SK-N-SH (cell line): ENCODE measurements at regions not wholly inside any gene's neighbourhood (a gene's known extent, or its start where the extent isn't known, plus 50 kb on each side); places are given as distances from the start of the nearest gene placed in this dataset.

ENCODE experiments used
- CTCF ChIA-PET: fragments of 300-600, 350-600 bp; formaldehyde crosslinking; extraction: SDS; loops from one replicate; lab custom pipeline; 2021; lab: Yijun Ruan, JAX
- POLR2A ChIA-PET: fragments of 350-600 bp; sonication (Branson Sonifier 250); formaldehyde crosslinking; extraction: SDS; loops from one replicate; lab custom pipeline; 2020; ENCODE audit warnings: antibody characterized with exemption, inconsistent platforms; lab: Yijun Ruan, JAX
- DNase-seq: peaks from one replicate; pipeline ENCODE4 v3.0.0; 2012
- H2AFZ ChIP-seq: fragments of 200-600 bp; sonication (generic); 2 replicates; pipeline ENCODE4 v1.8.1; 2016; ENCODE audit warnings: antibody characterized with exemption, mild to moderate bottlenecking, low read depth
- H3F3A ChIP-seq: fragments of 200-600 bp; sonication (generic); replicated peaks from 2 replicates; pipeline ENCODE3; 2016; ENCODE audit warnings: antibody characterized with exemption, mild to moderate bottlenecking; ENCODE audit not compliant: insufficient read depth
- H3K27ac ChIP-seq, 2 experiments: fragments of 200-500 bp in 1 of 2; fragments of 200-600 bp in 1 of 2; sonication (Bioruptor generic) in 1 of 2; sonication (generic), shearing (Covaris generic) in 1 of 2; 2 replicates each; pipeline versions ENCODE4 v1.5.1 to v1.6.1; 2014 to 2016; ENCODE audit warnings: low read depth in 2 of 2, inconsistent platforms in 1 of 2, low read length in 1 of 2, mild to moderate bottlenecking in 1 of 2, mixed read lengths in 1 of 2
- H3K27me3 ChIP-seq: fragments of 200-600 bp; sonication (generic), shearing (Covaris generic); 2 replicates; pipeline ENCODE4 v1.6.1; 2016; ENCODE audit warnings: mixed run types; ENCODE audit not compliant: insufficient read depth
- H3K36me3 ChIP-seq, 2 experiments: fragments of 200-500 bp in 1 of 2; fragments of 200-600 bp in 1 of 2; sonication (Bioruptor generic) in 1 of 2; sonication (generic) in 1 of 2; replicated peaks in 1 of 2; 2 replicates each; pipeline versions ENCODE3 to v1.5.1; 2014 to 2016; ENCODE audit warnings: low read length in 1 of 2, mild to moderate bottlenecking in 1 of 2; ENCODE audit not compliant: insufficient read depth in 2 of 2, control insufficient read depth in 1 of 2
- H3K4me1 ChIP-seq, 2 experiments: fragments of 200-500 bp in 1 of 2; fragments of 200-600 bp in 1 of 2; sonication (Bioruptor generic) in 1 of 2; sonication (generic), shearing (Covaris generic) in 1 of 2; 2 replicates each; pipeline versions ENCODE4 v1.5.1 to v1.6.1; 2014 to 2016; ENCODE audit warnings: low read depth in 1 of 2, low read length in 1 of 2, mixed run types in 1 of 2; ENCODE audit not compliant: insufficient read depth in 2 of 2, control insufficient read depth in 1 of 2
- H3K4me2 ChIP-seq: fragments of 200-600 bp; sonication (generic), shearing (Covaris generic); 2 replicates; pipeline ENCODE4 v1.6.1; 2017; ENCODE audit warnings: mixed run types
- H3K4me3 ChIP-seq, 2 experiments: fragments of 200-500 bp in 1 of 2; fragments of 200-600 bp in 1 of 2; sonication (Bioruptor generic) in 1 of 2; sonication (generic), shearing (Covaris generic) in 1 of 2; 2 replicates each; pipeline versions ENCODE4 v1.5.1 to v1.8.1; 2014 to 2016; ENCODE audit warnings: low read depth in 2 of 2, inconsistent platforms in 1 of 2, low read length in 1 of 2, mild to moderate bottlenecking in 1 of 2, mixed read lengths in 1 of 2, moderate library complexity in 1 of 2
- H3K79me2 ChIP-seq: fragments of 200-600 bp; sonication (generic); 2 replicates; pipeline ENCODE4 v1.8.1; 2017; ENCODE audit warnings: mild to moderate bottlenecking; ENCODE audit not compliant: insufficient read depth
- H3K9ac ChIP-seq: fragments of 200-600 bp; sonication (generic); 2 replicates; pipeline ENCODE4 v1.6.1; 2017; ENCODE audit warnings: mixed run types
- H3K9me2 ChIP-seq: fragments of 200-600 bp; sonication (generic); 2 replicates; pipeline ENCODE4 v1.6.1; 2017; ENCODE audit warnings: mixed run types
- H3K9me3 ChIP-seq: fragments of 200-600 bp; sonication (generic); 2 replicates; pipeline ENCODE4 v1.6.1; 2017; ENCODE audit warnings: mixed run types, mild to moderate bottlenecking, moderate library complexity
- H4K20me1 ChIP-seq: fragments of 200-600 bp; sonication (generic); 2 replicates; pipeline ENCODE4 v1.6.1; 2017; ENCODE audit warnings: mild to moderate bottlenecking, mixed run types; ENCODE audit not compliant: insufficient read depth
- EP300 ChIP-seq, 2 experiments: IDR thresholded peaks; 2 replicates each; pipeline versions ENCODE4 v1.4.0 to v1.6.1; 2012; ENCODE audit warnings: borderline replicate concordance in 1 of 2, low read depth in 1 of 2, low read length in 1 of 2
- EZH2phosphoT487 ChIP-seq: fragments of 200-600 bp; sonication (generic); IDR thresholded peaks from 2 replicates; pipeline ENCODE4 v1.6.1; 2017; ENCODE audit warnings: low read depth, mixed run types, mild to moderate bottlenecking, antibody characterized with exemption, moderate library complexity, borderline replicate concordance
- FOSL2 ChIP-seq: IDR thresholded peaks from 2 replicates; pipeline ENCODE4 v1.4.0; 2012; ENCODE audit warnings: low read depth, mild to moderate bottlenecking, moderate library complexity, borderline replicate concordance
- JUND ChIP-seq: IDR thresholded peaks from 2 replicates; pipeline ENCODE4 v1.4.0; 2012
- MAX ChIP-seq: IDR thresholded peaks from 2 replicates; pipeline ENCODE4 v1.4.0; 2012; ENCODE audit warnings: low read depth
- MEF2A ChIP-seq: IDR thresholded peaks from 2 replicates; pipeline ENCODE4 v1.4.0; 2012; ENCODE audit warnings: low read depth, borderline replicate concordance
- NFIC ChIP-seq: IDR thresholded peaks from 2 replicates; pipeline ENCODE4 v1.4.0; 2012; ENCODE audit warnings: borderline replicate concordance
- PBX3 ChIP-seq: IDR thresholded peaks from 2 replicates; pipeline ENCODE4; 2012
- RAD21 ChIP-seq: IDR thresholded peaks from 2 replicates; pipeline ENCODE4 v1.6.1; 2012; ENCODE audit warnings: mild to moderate bottlenecking, low read length
- TCF12 ChIP-seq: IDR thresholded peaks from 2 replicates; pipeline ENCODE4 v1.4.0; 2012
- TEAD4 ChIP-seq: IDR thresholded peaks from 2 replicates; pipeline ENCODE4 v1.4.0; 2012; ENCODE audit warnings: mild to moderate bottlenecking, borderline replicate concordance; ENCODE audit not compliant: insufficient read depth
- YY1 ChIP-seq: IDR thresholded peaks from 2 replicates; pipeline ENCODE4 v1.4.0; 2012; ENCODE audit warnings: low read depth, mild to moderate bottlenecking
- WGBS: methylation state at CpG from one replicate; pipeline ENCODE4 v1.1.6; 2017; ENCODE audit warnings: low lambda C conversion rate; 5-methylcytosine and 5-hydroxymethylcytosine counted together

- H3K9ac ChIP-seq: no peak overlapping the region
- ChIA-PET CTCF (no interaction called here), POLR2A (no interaction called here)
- no peaks in the 10 kb centered on the region for H4K20me1 ChIP-seq
- peaks cover 9% of the 10 kb centered on the region; the same call in 1 of the 2 replicates for H3K9me3 ChIP-seq
- peaks cover 23% of the 10 kb centered on the region for H3F3A ChIP-seq
- peaks cover 0 to 8% of the 10 kb centered on the region in 2 experiments for H3K36me3 ChIP-seq
- H3K4me3 ChIP-seq: no peak overlapping the region
- no peak overlapping the region for H2AFZ ChIP-seq
- H3K27ac ChIP-seq: peak overlapping the region; percentile 39 to 63; a peak in 3 of 4 replicates
- H3K79me2 ChIP-seq: no peaks in the 10 kb centered on the region
- DNase-seq: no peak
- no peaks in the 10 kb centered on the region for H3K27me3 ChIP-seq
- no peaks in the 10 kb centered on the region for H3K9me2 ChIP-seq
- H3K4me2 ChIP-seq: no peak overlapping the region
- 33% methylated on average over 2 of the region's 3 CpGs for WGBS
- TF ChIP-seq YY1 (no peak), TEAD4 (no peak), MEF2A (no peak)
- peaks cover 0 to 19% of the 10 kb centered on the region in 2 experiments; a peak in 3 of 4 replicates for H3K4me1 ChIP-seq
These were observed 82.0 kb upstream of the SLC38A4 start for GRCh38 chr12:46907791-46908190.

GRCh38 chr12:46908236-46908935, 82.6 kb upstream of the SLC38A4 start:
- H3K4me2 ChIP-seq: no peak overlapping the region; the same call in 1 of the 2 replicates
- H4K20me1 ChIP-seq: no peaks in the 10 kb centered on the region
- peaks cover 9% of the 10 kb centered on the region; the same call in 1 of the 2 replicates for H3K9me3 ChIP-seq
- no peaks in the 10 kb centered on the region for H3K9me2 ChIP-seq
- CTCF ChIA-PET: no interaction called here
- POLR2A ChIA-PET: no interaction called here
- DNase-seq: no peak
- peaks cover 0 to 8% of the 10 kb centered on the region in 2 experiments for H3K36me3 ChIP-seq
- H3K27ac ChIP-seq: peak overlapping the region; percentile 39 to 63
- H3F3A ChIP-seq: peaks cover 25% of the 10 kb centered on the region
- peaks cover 0 to 19% of the 10 kb centered on the region in 2 experiments; a peak in 3 of 4 replicates for H3K4me1 ChIP-seq
- peak overlapping the region; percentile 54; the same call in 1 of the 2 replicates for H2AFZ ChIP-seq
- H3K27me3 ChIP-seq: no peaks in the 10 kb centered on the region
- TF ChIP-seq FOSL2 (peak; percentile 76; the same call in 1 of the 2 replicates), MAX (0 out of 2 replicates have a peak, but pooled peaks have one; percentile 18), RAD21 (no peak), TEAD4 (0 out of 2 replicates have a peak, but pooled peaks have one; percentile 20), PBX3 (peak; percentile 58; the same call in 1 of the 2 replicates), JUND (peak; percentile 66), NFIC (peak; percentile 62), EP300 (IDR thresholded peaks at IDR 0.05; ENCODE audit: borderline replicate concordance in 1 of 2, low read depth in 1 of 2, low read length in 1 of 2) (peak in 1 of 2 experiments; percentile 68; a peak in 1 of 4 replicates), TCF12 (peak; percentile 62), EZH2phosphoT487 (no peak)
- no peak overlapping the region for H3K9ac ChIP-seq
- WGBS: 75% methylated on average over 2 of the region's 2 CpGs
- H3K79me2 ChIP-seq: no peaks in the 10 kb centered on the region
- no peak overlapping the region for H3K4me3 ChIP-seq
